IPS-NIHi11 (cell line): ENCODE measurements at regions not wholly inside any gene's neighbourhood (a gene's known extent, or its start where the extent isn't known, plus 50 kb on each side); places are given as distances from the start of the nearest gene placed in this dataset.
A peak's percentile ranks its signal among the peaks of the same experiment; 100 is the strongest.

ENCODE experiments used
- DNase-seq: peaks from one replicate; pipeline ENCODE4 v3.0.0; 2012; ENCODE audit warnings: mixed read lengths, low spot score

- DNase-seq, result no peak
Observed at GRCh38 chr18:51824746-51825145, 515.3 kb upstream of the DCC start.

- DNase-seq, result no peak
Observed at GRCh38 chr18:51833850-51834249, 506.1 kb upstream of the DCC start.

GRCh38 chr18:51848702-51849101 lies 491.3 kb upstream of the DCC start:
- DNase-seq, result no peak

GRCh38 chr18:51852681-51853080 lies 487.3 kb upstream of the DCC start:
- no peak for DNase-seq

DNA sequence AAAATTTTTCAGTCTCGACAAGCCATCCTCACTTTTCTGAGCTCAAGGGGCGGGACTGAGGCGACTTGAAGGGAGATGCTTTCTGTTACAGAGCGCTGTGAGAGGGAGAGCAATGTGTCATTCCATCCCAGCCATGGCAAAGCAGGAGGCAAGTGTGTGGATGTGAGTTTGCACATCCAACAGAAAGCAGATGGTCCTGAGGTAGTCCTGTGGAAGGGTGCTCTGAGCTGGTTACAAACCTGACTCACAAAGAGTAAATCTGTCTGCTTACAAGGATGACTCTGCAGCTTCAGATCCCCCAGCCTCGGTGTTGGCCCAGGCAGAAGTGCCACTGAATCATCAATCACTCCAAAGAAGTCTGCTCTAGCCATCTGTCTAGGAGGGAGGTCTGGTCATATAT lies 482.0 kb upstream of the DCC start:
- no peak for DNase-seq

DNA sequence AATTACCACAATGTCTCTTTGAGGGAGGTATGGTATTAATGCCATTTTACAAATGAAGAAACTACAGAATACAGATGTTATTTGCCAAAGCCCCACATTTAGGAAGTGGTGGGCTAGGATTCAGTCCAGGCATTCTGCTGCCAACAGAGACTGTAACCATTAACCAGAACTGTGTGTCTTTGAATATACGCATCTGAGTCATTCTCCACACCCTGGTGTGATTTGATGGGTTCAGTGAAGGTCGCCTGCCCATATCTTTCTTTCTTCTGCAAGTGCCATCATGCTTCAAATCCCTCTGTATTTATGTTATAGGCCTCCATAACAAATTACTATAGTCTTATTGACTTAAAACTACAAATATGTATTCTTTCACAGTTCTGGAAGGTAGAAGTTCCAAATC lies 479.0 kb upstream of the DCC start:
- no peak for DNase-seq

DNA sequence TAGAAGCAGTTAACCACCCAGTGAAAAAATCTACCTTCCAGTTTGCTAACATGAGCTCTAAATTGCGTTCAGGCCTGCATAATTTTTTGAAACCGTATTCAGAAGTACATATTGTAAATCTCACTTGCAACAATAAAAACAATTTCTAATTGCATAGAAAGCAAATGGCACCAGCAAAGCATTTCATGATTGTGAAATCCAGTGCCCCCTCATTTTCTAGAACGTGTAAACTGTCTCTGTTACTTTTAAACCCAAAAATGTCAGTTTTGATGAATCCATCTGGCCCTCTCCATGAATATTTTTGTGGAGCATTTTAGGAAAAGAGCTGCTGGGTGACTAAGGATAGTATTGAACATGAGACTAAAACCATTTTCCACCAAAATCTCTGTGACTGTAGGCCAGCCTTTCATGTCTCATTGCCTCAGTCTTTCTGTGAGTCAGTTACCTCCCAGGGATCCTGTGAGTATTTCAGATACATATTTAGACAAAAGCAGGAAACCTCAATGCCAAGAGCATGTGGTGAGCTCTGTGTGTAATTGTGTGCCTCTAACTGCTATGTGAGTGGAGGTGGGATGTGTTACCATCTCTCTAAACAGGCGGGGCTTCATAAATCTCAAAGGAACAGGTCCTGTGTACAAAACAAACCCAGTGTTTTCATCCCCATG lies 477.8 kb upstream of the DCC start:
- DNase-seq, result no peak

DNA sequence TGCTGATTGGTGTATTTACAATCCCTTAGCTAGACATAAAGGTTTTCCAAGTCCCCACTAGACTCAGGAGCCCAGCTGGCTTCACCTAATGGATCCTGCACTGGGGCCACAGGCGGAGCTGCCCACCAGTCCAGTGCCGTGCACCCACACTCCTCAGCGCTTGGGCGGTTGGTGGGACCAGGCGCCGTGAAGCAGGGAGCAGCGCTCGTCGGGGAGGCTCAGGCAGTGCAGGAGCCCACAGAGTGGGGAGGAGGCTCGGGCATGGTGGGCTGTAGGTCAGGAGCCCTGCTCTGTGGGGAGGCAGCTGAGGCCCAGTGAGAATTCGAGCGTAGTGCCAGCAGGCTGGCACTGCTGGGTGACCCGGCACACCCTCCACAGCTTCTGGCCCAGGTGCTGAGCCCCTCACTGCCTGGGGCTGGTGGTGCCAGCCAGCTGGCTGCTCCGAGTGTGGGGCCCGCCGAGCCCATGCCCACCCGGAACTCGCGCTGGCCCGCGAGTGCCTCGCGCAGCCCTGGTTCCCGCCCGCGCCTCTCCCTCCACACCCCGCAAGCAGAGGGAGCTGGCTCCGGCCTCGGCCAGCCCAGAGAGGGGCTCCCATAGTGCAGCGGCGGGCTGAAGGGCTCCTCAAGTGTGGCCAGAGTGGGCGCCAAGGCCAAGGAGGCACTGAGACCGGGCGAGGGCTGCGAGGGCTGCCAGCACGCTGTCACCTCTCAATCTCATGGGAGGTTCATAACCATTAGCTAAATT lies 475.6 kb upstream of the DCC start:
- no peak for DNase-seq

DNA sequence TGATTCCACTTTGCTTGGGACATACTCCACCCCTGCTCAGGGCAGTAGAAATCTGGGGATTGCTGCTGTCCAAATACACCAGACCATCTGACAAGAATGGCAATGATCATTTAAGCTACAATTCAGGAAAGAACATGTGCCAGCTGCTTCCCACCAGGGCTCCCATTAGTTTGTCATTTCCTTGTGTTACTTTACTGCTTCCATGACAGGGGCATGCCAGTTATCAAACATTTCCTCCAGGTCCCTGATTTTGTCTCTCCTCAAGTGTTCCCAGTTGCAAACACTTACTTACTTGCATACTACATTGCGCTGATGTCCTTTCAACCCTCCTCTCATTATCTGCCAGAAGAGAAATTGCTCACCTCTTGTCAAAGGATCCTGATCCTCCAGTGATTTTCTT lies 474.5 kb upstream of the DCC start:
- DNase-seq, result no peak

DNA sequence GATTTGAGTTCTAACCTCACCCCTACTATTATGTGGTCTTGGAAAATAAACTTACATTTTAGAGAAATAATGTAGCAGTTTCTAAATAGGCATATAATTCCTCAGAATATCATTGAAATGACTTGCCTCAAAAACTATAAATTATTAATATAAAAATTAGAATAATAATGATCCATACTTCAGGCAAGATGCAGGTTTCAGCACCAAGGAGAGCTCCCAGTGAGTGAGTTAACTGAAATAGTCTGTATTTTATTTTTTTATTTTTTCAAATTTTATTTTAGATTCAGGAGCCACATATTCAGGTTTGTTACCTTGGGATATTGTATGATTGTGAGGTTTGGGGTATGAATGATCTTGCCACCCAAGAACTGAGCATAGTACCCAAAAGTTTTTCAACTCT lies 472.2 kb upstream of the DCC start:
- DNase-seq, result peak; percentile 15

GRCh38 chr18:51878724-51879123 lies 461.3 kb upstream of the DCC start:
- no peak for DNase-seq

DNA sequence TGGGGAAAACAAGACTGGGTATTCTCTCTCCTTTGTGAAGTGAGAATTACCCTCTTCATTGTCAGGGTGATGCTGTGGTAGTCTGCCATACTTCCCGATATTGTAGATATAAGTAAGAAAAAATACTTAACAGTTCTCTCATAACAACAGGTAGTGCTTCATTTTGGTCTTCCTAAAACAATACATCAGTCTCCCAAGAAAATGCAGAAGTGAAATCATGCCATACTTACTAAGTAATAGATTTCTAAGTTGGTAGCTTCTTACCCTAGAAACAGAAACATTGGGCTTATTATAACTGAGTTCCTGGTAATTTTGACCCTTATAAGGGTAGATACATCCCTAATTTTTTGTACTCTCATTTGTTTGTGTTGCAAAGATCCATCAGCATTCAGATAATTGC lies 460.7 kb upstream of the DCC start:
- DNase-seq, result no peak

- DNase-seq, result no peak
Observed at GRCh38 chr18:51881394-51881793, 458.6 kb upstream of the DCC start.

GRCh38 chr18:51884039-51884438 lies 456.0 kb upstream of the DCC start:
- DNase-seq, result no peak

DNA sequence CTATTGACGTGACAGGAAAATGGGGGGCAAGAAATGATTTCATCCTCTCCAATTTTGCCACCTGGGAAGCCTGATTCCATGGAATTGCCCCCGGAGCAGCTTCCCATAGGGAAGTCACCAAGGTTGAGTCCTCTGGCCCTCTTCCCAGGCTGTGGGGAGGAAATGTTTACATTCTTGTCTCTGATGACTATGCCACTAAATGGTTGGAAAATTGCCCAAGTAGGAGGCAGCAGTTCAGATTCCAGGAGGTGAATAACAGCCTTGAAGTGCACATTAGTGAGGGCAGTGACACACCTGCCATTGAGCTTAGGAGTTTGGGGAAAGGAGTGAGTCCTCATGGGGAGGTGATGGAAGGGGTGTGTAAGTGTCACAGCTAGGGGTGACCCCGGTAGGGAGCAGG lies 449.2 kb upstream of the DCC start:
- DNase-seq, result no peak

GRCh38 chr18:51891876-51892275 lies 448.1 kb upstream of the DCC start:
- no peak for DNase-seq

DNA sequence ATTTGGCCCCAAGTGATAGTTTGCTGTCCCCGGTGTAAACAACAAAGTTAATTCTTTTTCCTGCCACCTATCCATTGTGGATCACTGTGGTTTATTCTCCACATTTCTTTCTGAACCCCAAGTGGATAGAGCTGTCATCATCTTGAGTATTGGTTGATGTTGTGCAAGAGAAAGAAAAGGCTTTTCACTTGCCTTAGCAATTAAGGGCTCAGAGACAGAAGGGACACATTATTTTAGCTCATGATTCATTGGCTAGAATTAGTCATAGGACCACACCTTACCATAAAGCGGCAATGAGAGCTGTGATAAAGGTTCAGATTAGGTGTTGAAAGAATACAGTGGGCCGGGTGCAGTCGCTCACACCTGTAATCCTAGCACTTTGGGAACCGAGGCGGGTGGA lies 442.1 kb upstream of the DCC start:
- no peak for DNase-seq

DNA sequence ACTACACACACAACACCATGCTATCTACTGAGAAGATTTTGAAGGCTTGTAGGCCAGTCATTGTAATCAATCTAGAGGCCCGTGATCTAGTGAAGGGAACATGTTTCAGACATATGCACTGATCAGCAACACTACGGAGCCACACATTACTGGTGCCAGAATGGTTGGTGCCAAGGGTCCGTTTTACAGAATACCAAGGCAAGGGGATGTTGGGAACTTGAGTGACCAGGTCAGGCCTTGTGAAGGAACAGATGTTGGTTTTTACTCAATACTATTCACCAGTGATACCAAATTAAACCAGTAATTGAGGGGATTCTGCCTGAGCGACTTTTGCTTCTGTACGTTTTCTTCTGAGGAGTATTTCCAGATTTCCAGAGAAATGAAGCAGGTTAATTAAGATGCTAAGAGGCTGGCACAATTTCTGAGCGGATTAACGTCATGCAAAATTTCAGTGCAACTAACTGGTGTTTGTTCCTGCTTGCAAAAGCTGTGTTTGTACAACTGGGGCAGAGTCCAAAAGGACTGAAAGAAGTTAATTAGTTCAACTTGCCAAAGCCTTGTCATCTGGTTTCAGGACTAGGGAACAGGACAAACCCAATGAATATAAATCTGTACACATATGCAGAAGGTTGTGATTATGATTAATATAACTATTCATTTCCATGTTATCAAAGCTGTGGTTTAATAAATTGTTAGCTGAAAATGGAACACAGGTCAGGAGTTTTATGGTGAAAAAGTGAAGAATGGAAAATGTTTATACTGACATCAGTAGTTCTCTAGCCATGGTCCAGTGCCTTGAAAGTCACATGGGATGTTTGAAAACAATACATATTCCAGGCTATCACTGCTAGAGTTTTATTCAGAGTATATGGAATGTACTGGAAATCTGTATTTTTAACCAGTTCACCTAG lies 432.1 kb upstream of the DCC start:
- no peak for DNase-seq

DNA sequence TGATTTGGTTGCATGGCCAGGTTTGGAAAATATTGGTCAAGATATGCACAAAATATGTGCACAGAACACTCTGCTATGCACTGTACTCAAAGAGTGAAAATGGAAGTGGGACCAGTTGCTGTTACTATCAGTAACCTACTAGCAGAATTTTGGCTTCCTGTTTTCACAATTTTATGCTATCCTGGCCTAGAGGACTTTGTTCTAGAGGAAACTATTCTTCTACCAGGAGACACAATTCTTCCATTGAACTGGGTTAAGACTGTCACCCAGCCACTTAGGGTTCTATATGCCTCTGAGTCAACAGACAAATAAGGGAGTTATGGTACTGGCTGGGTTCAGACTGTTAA lies 431.4 kb upstream of the DCC start:
- DNase-seq, result no peak

DNA sequence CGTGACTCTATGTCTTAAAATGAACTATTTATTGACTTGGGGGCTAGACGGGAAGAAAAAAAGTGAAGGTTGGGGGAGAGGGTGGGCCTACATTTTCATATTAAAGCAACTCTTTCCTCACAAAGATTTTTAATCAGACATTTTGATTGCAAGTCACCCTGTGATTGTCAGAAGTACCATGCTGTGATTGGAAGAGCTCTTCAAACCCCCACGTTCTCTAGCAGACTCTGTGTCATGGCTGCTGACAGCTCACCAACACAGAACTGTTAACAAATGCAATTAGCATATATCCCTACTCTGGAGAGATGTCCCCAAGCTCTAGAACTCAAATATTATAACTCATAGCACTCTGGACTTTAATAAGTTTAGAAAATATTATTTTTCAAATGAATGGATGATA lies 428.4 kb upstream of the DCC start:
- DNase-seq, result no peak

GRCh38 chr18:51912381-51912780 lies 427.6 kb upstream of the DCC start:
- DNase-seq, result no peak

DNA sequence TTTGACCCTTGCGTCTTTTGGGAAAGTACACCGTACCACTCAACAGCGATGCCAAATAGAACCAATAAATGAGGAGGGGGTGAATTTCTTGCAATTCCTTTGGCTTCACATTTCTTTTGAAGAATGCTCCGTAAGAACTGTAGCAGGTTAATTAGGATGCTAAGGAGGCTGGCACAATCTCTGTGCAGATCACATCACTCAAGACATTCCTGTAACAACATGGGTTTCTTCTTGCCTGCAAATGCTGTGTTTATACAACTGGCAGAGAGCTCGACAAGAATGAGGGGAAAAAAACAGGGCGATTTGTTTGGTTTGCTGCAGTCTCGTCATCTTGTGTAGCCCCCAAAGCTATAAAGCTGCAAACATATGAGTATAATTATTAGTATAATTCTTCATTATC lies 424.8 kb upstream of the DCC start:
- no peak for DNase-seq

GRCh38 chr18:51921862-51922261 lies 418.1 kb upstream of the DCC start:
- DNase-seq, result no peak
